ENCODE measurements at regions not wholly inside any gene's neighbourhood (a gene's known extent, or its start where the extent isn't known, plus 50 kb on each side); places are given as distances from the start of the nearest gene placed in this dataset.
"Not testable (repeated sequence)": the region's sequence is repeated elsewhere in the genome, so short reads cannot be mapped to it uniquely, and the experiment has no call there.

DNA sequence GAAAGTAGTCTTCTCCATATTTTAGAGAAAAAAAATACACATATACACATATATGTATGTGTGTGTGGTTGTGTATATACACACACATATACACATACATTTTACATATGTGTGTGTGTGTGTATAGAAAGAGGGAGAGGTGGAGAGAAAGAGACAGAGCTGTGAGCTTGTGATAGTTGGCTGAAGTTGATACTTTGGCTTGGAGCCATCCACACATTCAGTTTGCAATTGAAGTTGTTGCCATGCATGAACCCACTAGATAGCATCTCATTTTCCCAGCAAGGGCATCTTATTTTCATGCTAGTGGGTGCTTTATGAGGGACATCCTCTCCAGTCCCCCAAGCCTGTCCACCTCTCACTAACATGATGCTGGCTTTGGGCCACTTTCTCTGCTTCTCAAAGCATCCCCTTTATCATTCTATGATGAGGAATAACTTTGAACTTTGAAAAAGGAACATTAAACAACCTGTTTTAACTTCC lies 228.6 kb downstream of the ZNF621 start:
- no peak for DNase-seq (ENCODE audit: low read depth)

DNA sequence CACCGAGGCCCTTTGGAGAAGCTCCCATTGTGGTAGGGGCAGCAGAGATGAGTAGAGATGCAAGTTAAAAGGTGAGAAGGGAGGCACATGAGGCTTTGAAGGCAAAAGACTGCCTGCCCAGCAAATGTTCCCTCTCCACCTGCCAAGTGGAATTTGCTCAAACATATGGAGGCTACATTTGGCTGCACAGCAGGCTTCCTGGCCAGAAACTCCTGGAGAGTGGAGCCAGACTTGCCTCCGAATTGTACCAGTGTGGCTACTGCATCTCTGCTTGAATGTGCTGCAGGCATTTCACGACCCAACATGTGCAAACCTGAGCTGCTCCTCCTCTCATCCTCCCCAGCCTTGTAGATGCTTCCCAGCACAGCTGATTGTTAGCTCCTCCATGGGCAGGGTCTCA lies 229.2 kb downstream of the ZNF621 start:
- no peak for DNase-seq (ENCODE audit: low read depth)

DNA sequence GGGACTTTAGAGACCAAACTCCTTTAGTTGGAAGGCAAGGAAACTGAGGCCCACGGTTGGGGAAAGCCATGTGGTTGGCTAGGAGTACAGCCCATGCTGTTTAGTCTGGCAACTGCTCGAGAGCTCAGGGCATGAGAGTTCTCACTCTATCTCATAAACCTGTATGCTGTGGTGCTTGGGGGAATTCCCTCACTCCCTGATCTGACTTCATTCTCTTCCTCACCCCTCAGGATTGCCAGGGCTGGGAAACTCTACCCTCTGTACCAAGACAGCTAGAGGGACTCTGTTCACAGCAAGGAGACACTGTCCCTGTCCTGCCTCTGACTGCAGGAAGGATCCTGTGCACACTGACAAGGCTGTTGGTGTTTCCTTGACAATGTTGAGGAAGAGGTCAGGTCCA lies 230.2 kb downstream of the ZNF621 start:
- DNase-seq (ENCODE audit: low read depth) = no peak

- DNase-seq (ENCODE audit: low read depth) = no peak
These were observed 231.7 kb downstream of the ZNF621 start for GRCh38 chr3:40756500-40756899.

DNA sequence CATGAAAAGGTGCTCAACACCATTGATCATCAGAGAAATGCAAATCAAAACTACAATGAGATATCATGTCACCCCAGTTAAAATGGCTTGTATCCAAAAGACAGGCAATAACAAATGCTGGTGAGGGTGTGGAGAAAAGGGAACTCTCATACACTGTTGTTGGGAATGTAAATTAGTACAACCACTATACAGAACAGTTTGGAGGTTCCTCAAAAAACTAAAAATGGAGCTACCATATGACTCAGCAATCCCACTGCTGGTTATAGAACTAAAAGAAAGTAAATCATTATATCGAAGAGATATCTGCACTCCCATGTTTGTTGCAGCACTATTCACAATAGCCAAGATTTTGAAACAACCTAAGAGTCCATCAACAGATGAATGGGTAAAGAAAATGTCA lies 238.0 kb downstream of the ZNF621 start:
- not testable (repeated sequence) for DNase-seq (ENCODE audit: low read depth)

DNA sequence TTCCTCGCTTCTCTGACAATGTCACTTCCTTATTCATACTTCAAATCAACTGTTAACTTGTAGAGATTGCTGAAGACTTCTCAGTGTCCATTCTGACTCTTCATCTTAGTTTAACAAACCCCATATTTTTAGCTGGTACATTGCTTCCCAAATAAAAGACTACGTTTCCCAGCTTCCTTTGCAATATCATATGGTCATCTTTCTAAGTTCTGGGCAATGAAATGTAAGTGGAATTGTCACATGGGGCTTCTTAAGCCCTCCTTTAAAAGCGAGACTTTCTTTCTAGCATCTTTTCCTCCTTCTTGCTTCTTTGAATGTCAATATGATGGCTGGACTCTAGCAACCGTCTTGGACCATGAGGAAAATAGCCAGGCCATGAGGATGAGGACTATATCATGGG lies 239.0 kb downstream of the ZNF621 start:
- DNase-seq (ENCODE audit: low read depth) = no peak

- DNase-seq (ENCODE audit: low read depth) = no peak
These were observed 240.0 kb downstream of the ZNF621 start for GRCh38 chr3:40764747-40765146.

DNA sequence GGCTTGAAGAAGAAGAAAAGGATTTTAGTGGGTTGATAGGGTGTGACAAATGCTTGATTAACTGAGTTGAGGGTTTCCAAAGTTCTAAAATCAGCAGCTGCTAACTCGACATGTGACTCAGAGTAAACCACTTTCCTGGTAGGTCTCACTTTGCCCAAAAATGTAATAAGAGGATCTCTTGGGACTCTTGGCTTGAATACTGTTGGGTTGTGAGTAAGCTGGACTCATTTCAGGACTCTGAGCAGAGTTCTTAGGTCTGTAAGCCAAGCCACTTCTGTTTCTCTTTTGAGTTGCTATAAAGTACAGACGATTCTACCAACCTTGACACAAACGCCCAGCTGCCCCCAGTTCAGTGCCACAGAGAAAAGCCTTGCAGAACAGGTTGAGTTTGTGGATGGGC lies 241.1 kb downstream of the ZNF621 start:
- DNase-seq (ENCODE audit: low read depth) = no peak

- DNase-seq (ENCODE audit: low read depth) = no peak
These were observed 241.6 kb downstream of the ZNF621 start for GRCh38 chr3:40766396-40766795.

- DNase-seq (ENCODE audit: low read depth) = no peak
These were observed 243.3 kb downstream of the ZNF621 start for GRCh38 chr3:40768046-40768445.

GRCh38 chr3:40768536-40768935 lies 243.8 kb downstream of the ZNF621 start:
- DNase-seq (ENCODE audit: low read depth) = no peak

DNA sequence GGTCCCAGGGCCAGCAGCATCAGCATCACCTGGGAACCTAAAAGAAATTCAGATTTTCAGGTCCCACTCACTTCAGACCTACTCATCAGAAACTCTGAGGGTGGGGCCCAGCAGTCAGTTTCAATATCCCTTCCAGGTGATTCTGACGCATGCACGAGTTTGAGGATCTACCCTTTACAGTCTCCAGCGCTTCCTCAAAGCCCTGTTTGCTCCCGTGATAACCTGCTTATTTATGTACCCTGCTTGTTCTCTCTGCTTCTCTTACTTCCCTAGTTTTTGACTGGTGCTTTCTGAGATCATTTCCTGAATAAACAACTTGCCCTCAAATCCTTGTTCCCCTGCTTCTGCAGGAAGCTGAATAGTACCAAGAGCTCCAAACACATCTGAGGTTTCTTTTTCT lies 245.3 kb downstream of the ZNF621 start:
- DNase-seq (ENCODE audit: low read depth) = no peak

DNA sequence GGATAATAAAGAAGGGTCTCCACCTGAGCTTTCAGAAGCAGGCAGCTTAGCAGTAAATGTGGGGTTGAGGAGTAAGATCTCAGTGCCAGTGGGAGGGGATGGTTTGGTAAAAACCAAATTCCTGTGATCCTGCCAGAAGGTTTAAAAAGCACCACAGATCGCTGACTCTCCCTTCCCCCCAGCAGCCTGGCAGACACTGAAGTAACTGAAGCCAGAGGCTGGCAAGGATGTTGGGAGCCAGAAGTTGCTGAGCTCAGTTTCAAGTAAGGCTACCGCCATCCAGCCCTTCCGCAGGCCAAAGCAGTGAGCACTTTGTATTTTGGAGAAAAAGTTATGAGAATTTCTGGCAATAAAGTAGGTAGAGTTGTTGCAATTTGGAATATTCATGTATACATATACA lies 246.4 kb downstream of the ZNF621 start:
- no peak for DNase-seq (ENCODE audit: low read depth)

DNA sequence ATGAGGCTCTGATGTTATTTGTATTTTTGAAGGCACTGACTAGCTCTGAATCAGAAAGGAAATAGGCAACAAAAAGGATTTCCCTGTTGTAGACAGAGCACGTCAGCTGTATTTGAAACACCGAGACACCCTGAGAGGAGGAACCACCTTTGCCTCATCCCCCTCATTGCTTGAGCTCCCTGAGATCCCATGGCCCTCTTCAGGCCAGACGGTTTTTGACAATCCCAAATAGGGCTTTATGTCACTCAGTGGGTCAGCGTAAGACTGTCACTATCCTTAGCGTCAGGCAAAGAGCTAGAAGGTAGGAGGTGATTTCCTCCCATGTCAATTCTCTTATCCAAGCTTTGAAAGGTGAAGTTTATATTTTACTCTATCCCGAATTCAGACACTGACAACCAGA lies 254.3 kb downstream of the ZNF621 start:
- DNase-seq (ENCODE audit: low read depth) = no peak

GRCh38 chr3:40780291-40780924 lies 255.6 kb downstream of the ZNF621 start:
- DNase-seq (ENCODE audit: low read depth) = no peak

DNA sequence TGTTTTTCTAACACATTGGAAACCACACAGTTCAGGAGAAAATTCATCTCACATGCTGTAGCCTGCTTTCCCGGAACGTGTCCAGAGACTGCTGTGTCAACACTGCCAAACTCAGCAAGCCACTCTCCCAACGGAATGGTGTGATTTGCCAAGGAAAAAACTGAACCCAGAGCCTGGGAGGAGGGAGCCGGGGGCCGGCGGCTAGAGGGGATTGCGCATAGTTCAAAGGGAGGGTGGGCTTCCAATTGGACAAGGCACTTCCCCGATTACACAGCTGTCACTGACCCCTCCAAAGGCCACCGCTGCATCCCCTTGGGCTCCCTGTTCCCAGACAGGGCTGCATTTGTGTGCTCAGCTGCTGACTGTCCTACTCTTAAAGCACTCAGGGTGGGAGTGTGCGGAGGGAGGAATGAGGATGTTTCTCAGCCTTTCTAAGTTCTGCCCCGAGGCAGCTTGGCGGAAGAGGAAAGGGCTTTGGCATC lies 256.2 kb downstream of the ZNF621 start:
- DNase-seq (ENCODE audit: low read depth) = no peak

DNA sequence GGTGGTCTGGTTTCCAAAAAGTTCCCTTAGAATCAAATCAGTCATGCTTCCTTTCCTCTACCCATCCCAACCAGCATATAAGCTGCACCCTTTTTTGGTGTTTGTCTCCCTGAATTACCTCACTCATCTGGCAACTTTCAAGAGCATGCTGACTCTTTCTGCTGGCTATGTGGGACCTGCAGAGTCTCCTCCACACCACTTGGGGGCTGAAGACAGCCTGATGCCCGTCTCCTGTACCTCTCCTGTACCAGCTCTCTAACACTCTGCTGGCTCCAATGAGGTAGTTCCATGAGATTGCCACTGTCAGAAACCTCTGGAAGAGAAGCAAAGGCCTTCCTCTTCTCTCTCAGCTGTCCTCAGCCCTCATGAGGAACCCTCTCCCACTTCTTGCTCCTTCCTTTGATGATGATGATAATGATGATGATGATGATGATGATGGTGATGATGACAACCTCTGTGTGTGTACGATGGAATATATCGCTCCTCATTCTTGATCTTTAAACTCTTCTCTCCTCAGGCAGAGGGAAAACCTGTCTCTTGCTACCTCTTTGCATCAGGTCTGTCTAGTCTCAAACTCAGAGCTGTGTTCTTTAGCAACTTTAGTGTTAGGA lies 257.5 kb downstream of the ZNF621 start:
- no peak for DNase-seq (ENCODE audit: low read depth)

DNA sequence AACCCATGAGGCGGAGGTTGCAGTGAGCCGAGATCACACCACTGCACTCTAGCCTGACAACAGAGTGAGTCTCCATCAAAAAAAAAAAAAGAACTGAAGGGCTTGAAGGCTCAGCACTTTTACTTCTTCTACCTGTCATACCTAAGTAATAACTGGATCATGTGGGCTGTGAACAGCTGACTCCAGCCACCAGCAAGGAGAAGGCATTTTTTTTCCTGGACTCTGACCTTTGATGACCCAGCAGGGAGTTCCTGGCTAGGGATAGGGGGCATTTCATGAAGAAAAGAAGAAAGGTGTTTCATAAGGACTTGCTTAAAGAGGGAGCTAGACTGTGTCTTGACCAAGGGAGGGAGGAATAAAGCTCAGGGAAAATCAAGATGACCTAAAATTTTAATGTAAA lies 266.0 kb downstream of the ZNF621 start:
- DNase-seq (ENCODE audit: low read depth) = no peak

DNA sequence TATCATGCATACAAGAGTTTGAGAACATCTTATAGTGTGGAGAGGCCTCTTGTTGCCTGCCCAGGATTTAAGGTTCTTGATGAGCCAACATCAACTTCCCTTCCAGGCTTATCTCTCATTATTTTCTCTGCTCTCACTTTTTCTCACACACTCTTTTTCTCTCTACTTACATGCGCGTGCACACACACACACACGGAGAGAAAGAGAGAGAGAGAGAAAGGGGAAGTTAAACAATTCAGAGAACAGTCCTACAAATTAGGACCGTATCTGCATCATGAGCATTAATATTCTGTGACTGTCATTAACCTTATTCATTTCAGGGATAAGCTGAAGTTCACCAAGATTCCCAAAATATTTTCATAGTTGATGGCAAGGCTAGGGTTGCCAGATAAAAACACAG lies 269.0 kb downstream of the ZNF621 start:
- no peak for DNase-seq (ENCODE audit: low read depth)

DNA sequence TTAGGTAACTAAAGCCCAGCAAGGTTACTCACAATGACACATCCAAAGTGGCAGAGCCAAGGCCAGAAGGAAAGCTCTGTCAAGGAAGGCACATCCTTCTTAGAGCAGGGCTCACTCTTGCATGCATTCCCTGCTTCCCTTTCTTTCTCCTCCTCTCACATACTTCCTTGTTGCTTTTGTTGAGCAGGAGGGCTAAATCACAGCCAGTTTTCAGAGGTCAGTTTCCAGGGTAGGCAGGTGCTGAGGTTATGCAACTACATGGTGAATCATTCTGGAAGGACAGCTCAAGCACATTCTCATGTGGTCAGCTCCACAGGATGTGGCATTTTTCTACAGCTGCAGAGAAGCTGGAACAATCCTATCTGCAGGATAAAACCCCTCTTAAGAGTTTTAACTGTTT lies 275.6 kb downstream of the ZNF621 start:
- DNase-seq (ENCODE audit: low read depth) = peak; percentile 97

DNA sequence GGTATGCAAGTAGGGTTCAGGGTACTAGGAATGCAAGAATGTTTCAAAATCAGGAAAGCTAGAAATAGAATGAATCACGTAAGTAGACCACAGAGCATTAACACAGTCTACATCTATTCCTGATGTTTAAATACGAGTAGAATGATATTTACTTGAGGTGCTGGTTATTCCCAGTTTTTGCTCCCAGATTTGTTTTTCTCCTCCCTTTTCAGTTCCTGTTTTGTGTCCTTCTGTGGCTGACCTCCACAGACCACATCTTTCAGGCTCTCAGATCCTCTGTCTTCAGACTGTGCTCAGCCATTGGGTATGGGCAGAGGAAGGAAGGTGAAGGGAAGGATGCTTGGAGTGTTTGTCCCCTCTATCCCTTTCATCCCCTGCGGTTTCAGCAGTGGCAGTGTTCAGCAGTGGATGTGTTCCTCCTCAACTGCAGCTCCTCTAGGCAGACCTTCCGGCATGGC lies 276.6 kb downstream of the ZNF621 start:
- DNase-seq (ENCODE audit: low read depth) = peak; percentile 44

DNA sequence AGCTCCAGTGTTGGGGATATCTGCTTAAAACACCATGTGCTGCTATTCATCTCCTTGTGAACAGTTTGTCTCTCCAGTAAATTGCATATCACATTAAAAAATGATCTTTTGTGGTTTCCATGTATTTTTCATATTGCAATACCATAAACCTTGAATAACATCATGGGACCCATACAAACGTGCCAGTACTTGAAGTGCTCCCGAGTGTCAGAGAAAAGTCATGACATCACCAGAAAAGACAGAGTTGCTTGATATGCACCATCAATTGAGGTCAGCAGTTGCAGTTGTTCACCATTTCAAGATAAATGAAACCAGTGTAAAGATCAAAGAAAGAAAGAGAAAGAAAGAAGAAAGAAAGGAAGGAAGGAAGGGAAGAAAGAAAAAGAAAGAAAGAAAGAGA lies 278.6 kb downstream of the ZNF621 start:
- DNase-seq (ENCODE audit: low read depth) = no peak

GRCh38 chr3:40805456-40805855 lies 280.7 kb downstream of the ZNF621 start:
- DNase-seq (ENCODE audit: low read depth) = no peak

DNA sequence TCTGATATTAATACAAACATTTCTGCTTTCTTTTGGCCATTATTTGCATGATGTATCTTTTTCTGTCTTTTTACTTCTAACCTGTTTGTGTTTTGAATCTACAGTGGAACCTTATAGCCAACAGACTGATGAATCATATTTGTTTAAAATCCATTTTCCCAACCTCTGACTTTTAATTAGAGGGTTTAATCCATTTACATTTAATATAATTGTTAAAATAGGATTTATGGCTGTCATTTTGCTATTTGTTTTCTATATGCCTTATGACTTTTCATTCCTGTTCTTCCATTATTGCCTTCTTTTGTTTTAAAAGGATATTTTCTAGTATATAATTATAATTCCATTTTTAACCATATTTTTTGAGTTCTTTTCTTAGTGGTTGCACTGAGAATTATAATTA lies 286.1 kb downstream of the ZNF621 start:
- no peak for DNase-seq (ENCODE audit: low read depth)
